ENCODE measurements at regions not wholly inside any gene's neighbourhood (a gene's known extent, or its start where the extent isn't known, plus 50 kb on each side); places are given as distances from the start of the nearest gene placed in this dataset.

DNA sequence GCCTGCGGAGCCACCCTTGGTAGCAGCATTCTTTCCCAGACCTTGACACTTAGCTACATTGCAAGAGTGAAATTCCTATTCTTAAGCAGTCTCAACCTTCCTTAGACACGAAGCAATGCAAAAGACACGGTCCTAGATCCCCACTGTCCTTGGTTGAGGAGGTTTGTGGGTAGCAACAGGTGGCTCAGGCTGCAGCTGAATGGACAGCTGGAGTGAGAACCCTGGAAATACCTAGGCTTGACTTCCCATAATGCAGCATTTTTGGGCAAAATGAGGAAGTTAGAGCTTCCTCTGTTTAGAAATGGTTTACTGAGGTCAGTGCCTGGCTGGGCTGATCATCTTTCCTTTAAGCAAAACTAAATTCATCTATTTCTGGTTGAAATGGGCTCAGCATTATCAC lies 296.6 kb downstream of the RFC3 start:
- DNase-seq (ENCODE audit: low read depth): no peak
- H3K4me3 ChIP-seq (ENCODE audit: low read depth, low read length): no peak overlapping the region
- TF ChIP-seq, protein P1, sequence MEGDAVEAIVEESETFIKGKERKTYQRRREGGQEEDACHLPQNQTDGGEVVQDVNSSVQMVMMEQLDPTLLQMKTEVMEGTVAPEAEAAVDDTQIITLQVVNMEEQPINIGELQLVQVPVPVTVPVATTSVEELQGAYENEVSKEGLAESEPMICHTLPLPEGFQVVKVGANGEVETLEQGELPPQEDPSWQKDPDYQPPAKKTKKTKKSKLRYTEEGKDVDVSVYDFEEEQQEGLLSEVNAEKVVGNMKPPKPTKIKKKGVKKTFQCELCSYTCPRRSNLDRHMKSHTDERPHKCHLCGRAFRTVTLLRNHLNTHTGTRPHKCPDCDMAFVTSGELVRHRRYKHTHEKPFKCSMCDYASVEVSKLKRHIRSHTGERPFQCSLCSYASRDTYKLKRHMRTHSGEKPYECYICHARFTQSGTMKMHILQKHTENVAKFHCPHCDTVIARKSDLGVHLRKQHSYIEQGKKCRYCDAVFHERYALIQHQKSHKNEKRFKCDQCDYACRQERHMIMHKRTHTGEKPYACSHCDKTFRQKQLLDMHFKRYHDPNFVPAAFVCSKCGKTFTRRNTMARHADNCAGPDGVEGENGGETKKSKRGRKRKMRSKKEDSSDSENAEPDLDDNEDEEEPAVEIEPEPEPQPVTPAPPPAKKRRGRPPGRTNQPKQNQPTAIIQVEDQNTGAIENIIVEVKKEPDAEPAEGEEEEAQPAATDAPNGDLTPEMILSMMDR (conservative IDR thresholded peaks at IDR 0.05; ENCODE audit: low read depth, low read length): no peak

DNA sequence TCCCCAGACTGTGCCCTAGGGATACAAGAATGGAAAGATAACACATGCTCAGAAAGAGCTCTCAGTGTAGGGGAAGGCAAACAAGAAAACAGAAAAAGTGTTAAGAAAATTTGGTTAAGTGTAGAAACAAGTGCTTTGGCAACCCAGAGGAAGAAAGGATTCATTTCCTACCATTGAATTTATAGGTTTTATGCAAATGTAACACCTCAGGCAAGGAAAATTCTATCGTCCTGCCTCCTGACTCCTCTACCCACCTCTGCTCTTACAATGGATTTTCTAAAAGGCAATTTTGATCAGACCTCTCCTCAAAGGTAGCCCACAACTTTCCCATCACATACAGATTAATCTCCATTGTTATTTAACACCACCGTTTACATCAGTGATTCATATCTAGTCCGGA lies 298.7 kb downstream of the RFC3 start:
- DNase-seq (ENCODE audit: low read depth): no peak
- H3K4me3 ChIP-seq (ENCODE audit: low read depth, low read length): no peak overlapping the region
- TF ChIP-seq, protein P1 (conservative IDR thresholded peaks at IDR 0.05; ENCODE audit: low read depth, low read length): no peak

DNA sequence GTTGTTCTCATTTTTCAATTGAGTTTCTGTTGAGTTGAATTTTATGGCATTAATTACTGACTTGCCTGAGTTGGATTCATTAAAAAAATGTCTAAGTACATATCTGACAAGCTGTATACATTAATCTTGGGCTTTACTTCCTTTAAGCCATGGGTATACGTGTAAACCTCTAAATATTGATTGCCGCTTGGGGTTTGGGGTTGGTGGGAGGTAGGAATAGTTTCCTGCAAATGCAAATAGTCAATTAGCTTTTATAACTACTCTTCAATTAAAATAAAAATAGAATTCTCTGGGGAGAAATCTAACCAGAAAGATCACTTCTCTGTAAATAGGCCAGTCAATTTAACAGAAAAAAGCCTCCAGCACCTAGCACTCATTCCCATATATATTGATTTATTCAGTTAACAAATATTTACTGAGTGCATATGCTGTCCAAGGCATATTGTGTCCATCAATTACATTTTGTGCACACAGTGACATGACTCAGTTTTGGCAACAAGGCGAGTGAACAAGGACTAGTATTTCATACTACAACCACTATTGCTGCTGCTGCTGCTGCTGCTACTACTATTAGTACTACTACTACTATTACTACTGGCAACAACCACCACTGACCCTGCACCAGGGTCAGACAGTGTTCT lies 306.8 kb downstream of the RFC3 start:
- TF ChIP-seq, protein P1 (conservative IDR thresholded peaks at IDR 0.05; ENCODE audit: low read depth, low read length): no peak
- no peak overlapping the region for H3K4me3 ChIP-seq (ENCODE audit: low read depth, low read length)
- DNase-seq (ENCODE audit: low read depth): no peak

DNA sequence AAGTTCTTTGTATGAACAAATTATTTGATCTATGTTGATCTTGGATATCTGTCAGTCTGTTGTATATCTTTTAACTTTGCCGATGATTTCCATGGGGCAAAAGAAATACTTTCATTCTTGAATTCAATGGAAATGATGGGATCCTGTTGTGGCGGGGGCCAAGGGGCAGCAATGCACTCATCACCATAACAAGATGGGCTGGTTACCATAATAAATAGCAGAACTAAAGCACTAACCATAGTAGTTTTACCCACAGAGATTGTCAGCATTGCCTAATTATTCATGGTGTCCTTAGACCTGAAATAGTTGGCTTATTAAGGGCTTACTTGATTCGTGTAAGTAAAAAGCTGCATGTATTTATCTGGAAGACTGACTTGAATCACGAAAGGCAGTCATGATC lies 309.6 kb downstream of the RFC3 start:
- TF ChIP-seq, protein P1 (conservative IDR thresholded peaks at IDR 0.05; ENCODE audit: low read depth, low read length): no peak
- no peak for DNase-seq (ENCODE audit: low read depth)
- no peak overlapping the region for H3K4me3 ChIP-seq (ENCODE audit: low read depth, low read length)

DNA sequence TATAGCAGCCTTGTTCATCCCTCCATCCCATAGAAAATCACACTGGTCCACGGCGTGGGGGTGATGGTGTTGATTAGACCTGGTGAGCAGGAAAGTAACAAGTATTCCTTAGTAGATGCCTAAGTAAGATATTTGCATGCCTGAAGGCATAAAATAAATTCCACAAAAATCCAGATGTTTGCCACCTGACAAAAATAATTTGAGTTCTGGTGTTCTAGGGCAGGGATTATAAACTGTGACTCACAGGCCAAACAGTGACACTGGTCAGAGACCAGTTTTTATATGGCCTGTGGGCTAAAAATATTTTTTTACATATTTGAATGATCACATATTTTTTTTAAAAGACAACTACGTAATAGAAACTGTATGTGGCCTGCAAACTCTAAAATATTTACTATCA lies 310.7 kb downstream of the RFC3 start:
- TF ChIP-seq, protein P1 (conservative IDR thresholded peaks at IDR 0.05; ENCODE audit: low read depth, low read length): no peak
- DNase-seq (ENCODE audit: low read depth): no peak
- H3K4me3 ChIP-seq (ENCODE audit: low read depth, low read length): no peak overlapping the region

DNA sequence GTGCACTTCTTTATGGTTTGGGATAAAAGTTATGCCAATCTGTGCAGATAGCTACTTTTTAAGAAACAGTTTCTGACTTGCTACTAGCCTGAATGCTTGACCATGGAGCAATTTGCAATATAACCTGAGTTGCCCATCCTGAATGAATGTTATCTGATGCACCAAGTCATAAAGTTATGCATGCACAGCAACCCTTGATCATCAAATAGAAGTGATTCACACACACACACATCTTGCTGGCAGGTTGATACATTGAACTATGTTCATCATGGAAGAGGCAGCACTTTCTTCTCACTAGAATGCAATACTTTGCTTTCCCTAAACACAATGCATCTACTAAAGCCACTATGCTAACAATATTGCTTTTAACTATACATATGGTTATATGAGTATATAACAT lies 311.5 kb downstream of the RFC3 start:
- TF ChIP-seq, protein P1 (conservative IDR thresholded peaks at IDR 0.05; ENCODE audit: low read depth, low read length): no peak
- DNase-seq (ENCODE audit: low read depth): no peak
- no peak overlapping the region for H3K4me3 ChIP-seq (ENCODE audit: low read depth, low read length)

DNA sequence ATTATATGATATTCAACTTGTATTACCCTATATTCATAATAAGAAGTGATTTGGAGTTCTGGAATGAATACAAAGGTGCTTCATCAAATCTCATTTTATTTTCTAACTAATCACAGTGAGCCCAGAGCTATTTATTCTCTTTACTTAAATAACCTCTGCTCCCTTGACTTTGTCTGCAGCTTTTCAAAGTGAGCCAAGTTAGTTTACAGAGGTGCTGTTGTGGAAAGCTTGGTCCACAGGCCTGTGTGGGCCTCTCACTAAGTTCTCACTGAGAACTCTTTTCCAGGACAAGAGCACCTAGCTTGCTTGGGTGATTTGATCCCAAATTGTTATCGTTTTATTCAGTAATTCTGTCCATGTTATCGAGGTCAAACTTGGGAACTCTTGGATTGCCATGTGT lies 319.3 kb downstream of the RFC3 start:
- TF ChIP-seq, protein P1 (conservative IDR thresholded peaks at IDR 0.05; ENCODE audit: low read depth, low read length): no peak
- no peak for DNase-seq (ENCODE audit: low read depth)
- no peak overlapping the region for H3K4me3 ChIP-seq (ENCODE audit: low read depth, low read length)

Data from choroid plexus epithelial cell (primary cell).